ENCODE measurements at regions not wholly inside any gene's neighbourhood (a gene's known extent, or its start where the extent isn't known, plus 50 kb on each side); places are given as distances from the start of the nearest gene placed in this dataset.
A peak's percentile ranks its signal among the peaks of the same experiment; 100 is the strongest.

DNA sequence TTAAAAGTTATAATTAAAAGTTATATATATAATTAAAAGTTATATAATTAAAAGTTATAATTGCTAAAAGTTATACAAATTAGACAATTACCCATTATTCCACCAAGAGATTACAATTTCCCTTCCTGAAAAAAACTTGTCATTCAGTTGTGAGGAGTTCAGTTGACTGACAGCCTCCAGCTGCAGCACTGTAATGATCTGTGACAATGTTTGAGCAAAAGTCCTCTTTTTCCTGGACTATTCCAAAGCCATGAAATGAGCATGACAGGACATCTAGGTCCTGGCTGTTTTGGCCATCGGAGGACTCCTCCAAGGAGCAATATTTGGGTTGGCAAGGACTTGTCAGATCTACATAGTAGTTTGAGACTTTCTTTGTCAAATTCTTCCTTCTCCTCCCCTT, 258.7 kb upstream of the EDNRB start:
- Histone ChIP-seq H3K4me3 (ENCODE audit: low read depth, low read length) (no peak overlapping the region), H3K36me3 (ENCODE audit: control insufficient read depth, insufficient read depth, low read length) (no peaks in the 10 kb centered on the region), H3K27me3 (ENCODE audit: control insufficient read depth, insufficient read depth, low read length) (no peaks in the 10 kb centered on the region)
- FAIRE-seq (no peak), DNase-seq (ENCODE audit: low read depth) (no peak)
- TF ChIP-seq, protein P1, sequence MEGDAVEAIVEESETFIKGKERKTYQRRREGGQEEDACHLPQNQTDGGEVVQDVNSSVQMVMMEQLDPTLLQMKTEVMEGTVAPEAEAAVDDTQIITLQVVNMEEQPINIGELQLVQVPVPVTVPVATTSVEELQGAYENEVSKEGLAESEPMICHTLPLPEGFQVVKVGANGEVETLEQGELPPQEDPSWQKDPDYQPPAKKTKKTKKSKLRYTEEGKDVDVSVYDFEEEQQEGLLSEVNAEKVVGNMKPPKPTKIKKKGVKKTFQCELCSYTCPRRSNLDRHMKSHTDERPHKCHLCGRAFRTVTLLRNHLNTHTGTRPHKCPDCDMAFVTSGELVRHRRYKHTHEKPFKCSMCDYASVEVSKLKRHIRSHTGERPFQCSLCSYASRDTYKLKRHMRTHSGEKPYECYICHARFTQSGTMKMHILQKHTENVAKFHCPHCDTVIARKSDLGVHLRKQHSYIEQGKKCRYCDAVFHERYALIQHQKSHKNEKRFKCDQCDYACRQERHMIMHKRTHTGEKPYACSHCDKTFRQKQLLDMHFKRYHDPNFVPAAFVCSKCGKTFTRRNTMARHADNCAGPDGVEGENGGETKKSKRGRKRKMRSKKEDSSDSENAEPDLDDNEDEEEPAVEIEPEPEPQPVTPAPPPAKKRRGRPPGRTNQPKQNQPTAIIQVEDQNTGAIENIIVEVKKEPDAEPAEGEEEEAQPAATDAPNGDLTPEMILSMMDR (IDR thresholded peaks at IDR 0.05; ENCODE audit: insufficient read depth, low read length, severe bottlenecking): no peak

DNA sequence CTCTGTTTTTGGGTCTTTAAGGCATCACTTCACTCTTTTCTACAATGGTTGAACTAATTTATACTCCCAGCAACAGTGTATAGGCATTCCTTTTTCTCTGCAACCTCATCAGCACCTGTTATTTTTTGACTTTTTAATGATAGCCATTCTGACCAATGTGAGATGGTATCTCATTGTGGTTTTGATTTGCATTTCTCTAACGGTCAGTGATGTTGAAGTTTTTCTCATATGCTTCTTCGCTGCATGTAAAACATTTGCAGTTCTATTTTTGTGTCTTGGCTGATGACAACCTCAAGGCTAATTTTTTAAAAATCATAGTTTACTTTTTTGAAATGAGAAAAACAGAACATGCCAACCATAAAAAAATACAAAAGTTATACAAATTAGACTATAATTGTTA, 258.2 kb upstream of the EDNRB start:
- Histone ChIP-seq H3K4me3 (ENCODE audit: low read depth, low read length) (no peak overlapping the region), H3K36me3 (ENCODE audit: control insufficient read depth, insufficient read depth, low read length) (no peaks in the 10 kb centered on the region), H3K27me3 (ENCODE audit: control insufficient read depth, insufficient read depth, low read length) (no peaks in the 10 kb centered on the region)
- no peak for FAIRE-seq
- DNase-seq (ENCODE audit: low read depth): no peak
- TF ChIP-seq, protein P1 (IDR thresholded peaks at IDR 0.05; ENCODE audit: insufficient read depth, low read length, severe bottlenecking): no peak

DNA sequence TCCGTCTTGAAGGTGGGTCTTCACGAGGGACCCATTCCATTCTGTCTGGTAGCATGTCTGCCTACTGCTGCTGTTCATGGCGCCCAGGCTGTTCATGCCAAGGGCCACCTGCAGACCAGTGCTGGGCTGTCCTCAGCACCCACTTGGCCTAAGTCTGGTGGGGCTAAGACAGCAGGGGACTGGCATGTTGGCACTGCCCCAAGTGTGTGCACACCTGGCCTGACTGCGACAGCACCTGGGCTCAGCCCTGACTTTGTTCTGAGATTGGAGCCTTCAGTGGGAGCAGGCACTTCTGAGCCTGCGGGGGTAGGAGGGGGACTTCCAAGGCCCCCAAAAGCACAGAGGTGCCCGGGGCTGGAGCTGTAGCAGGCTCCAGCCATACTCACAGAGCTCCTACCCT, 250.8 kb upstream of the EDNRB start:
- TF ChIP-seq, protein P1 (IDR thresholded peaks at IDR 0.05; ENCODE audit: insufficient read depth, low read length, severe bottlenecking): no peak
- DNase-seq (ENCODE audit: low read depth) (no peak), FAIRE-seq (no peak)
- no peak overlapping the region for H3K4me3 ChIP-seq (ENCODE audit: low read depth, low read length)
- H3K27me3 ChIP-seq (ENCODE audit: control insufficient read depth, insufficient read depth, low read length): no peaks in the 10 kb centered on the region
- H3K36me3 ChIP-seq (ENCODE audit: control insufficient read depth, insufficient read depth, low read length): no peaks in the 10 kb centered on the region

DNA sequence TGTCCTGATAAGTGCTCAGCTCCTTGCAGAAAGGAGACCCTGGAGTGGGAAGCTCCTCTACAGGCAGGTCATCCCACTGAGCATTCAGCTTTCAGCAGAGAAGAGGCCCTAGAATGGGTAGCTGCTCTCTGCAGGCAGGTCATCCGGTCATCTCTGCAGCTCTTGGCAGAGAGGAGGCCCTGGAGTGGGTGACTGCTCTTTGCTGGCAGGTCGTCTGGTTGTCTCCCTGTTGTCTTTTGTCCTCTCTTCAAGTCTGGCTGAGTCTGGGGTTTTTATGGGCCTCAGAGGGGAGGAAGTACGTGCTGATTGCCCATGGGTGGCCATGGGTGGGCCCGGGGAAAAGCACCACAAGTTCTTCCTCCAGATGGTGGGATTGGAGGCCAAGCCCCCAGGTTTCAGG, 250.3 kb upstream of the EDNRB start:
- Histone ChIP-seq H3K4me3 (ENCODE audit: low read depth, low read length) (no peak overlapping the region), H3K27me3 (ENCODE audit: control insufficient read depth, insufficient read depth, low read length) (no peaks in the 10 kb centered on the region), H3K36me3 (ENCODE audit: control insufficient read depth, insufficient read depth, low read length) (no peaks in the 10 kb centered on the region)
- TF ChIP-seq, protein P1 (IDR thresholded peaks at IDR 0.05; ENCODE audit: insufficient read depth, low read length, severe bottlenecking): no peak
- FAIRE-seq (no peak), DNase-seq (ENCODE audit: low read depth) (no peak)

DNA sequence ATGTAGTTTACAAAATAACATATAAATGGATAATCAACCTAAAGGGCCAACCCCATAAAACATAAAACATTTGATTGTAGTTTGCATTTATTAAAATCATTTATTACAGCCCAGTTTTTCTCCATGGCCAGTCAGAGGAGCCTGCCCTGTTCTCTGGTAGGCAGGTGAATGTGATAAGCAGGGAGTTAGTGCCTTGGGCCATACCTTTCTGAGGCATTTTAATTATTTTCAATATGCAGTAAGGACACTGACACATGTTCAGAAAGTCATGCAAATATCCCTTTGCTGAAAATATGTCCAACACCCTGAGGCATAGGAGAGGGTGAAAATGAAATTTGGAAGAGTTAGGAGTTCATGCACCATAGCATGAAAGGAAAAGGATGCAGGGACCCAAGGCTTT, 242.6 kb upstream of the EDNRB start:
- Histone ChIP-seq H3K4me3 (ENCODE audit: low read depth, low read length) (no peak overlapping the region), H3K27me3 (ENCODE audit: control insufficient read depth, insufficient read depth, low read length) (no peaks in the 10 kb centered on the region), H3K36me3 (ENCODE audit: control insufficient read depth, insufficient read depth, low read length) (no peaks in the 10 kb centered on the region)
- TF ChIP-seq, protein P1 (IDR thresholded peaks at IDR 0.05; ENCODE audit: insufficient read depth, low read length, severe bottlenecking): no peak
- DNase-seq (ENCODE audit: low read depth): no peak
- FAIRE-seq: no peak

DNA sequence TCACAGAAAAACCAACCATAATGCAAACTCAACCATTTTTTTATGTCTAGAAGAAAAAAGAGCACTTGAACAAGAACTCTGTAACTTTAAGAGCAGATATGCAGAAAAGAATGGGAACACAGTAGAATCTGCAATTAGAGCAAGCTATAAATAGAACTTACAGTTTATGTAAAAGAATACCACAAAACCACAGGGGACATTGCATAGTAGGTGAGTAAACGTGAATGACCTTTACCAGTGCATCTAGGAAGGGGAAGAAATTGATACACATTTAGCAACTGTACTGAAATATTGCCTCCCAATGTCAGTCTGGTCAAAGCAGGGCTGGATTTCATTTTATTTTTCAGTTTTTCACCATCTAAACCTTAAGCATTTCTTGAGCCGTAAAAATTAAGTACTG, 242.2 kb upstream of the EDNRB start:
- TF ChIP-seq, protein P1 (IDR thresholded peaks at IDR 0.05; ENCODE audit: insufficient read depth, low read length, severe bottlenecking): no peak
- no peaks in the 10 kb centered on the region for H3K27me3 ChIP-seq (ENCODE audit: control insufficient read depth, insufficient read depth, low read length)
- DNase-seq (ENCODE audit: low read depth) (peak; percentile 18), FAIRE-seq (no peak)
- no peak overlapping the region for H3K4me3 ChIP-seq (ENCODE audit: low read depth, low read length)
- no peaks in the 10 kb centered on the region for H3K36me3 ChIP-seq (ENCODE audit: control insufficient read depth, insufficient read depth, low read length)

All from bronchial epithelial cell (primary cell).